Bronchial epithelial cell (primary cell): ENCODE measurements at regions not wholly inside any gene's neighbourhood (a gene's known extent, or its start where the extent isn't known, plus 50 kb on each side); places are given as distances from the start of the nearest gene placed in this dataset.

Source experiments
- DNase-seq: peaks from one replicate; pipeline ENCODE4 v3.0.0-alpha.2; 2010; ENCODE audit warnings: low read depth
- FAIRE-seq: peaks from 2 replicates; lab custom pipeline; 2011; peaks lifted over from hg19 to GRCh38; lab: Jason Lieb, UNC
- H3K27me3 ChIP-seq: 2 replicates; pipeline ENCODE4 v1.5.1; 2011; ENCODE audit warnings: low read length; ENCODE audit not compliant: control insufficient read depth, insufficient read depth
- H3K36me3 ChIP-seq: 2 replicates; pipeline ENCODE4 v1.5.1; 2011; ENCODE audit warnings: low read length; ENCODE audit not compliant: control insufficient read depth, insufficient read depth
- H3K4me3 ChIP-seq: 2 replicates; pipeline ENCODE4 v1.5.1; 2011; ENCODE audit warnings: mild to moderate bottlenecking, low read depth, low read length, control low read depth
- CTCF ChIP-seq: IDR thresholded peaks from 2 replicates; pipeline ENCODE4 v1.5.1; 2011; ENCODE audit warnings: mild to moderate bottlenecking, moderate library complexity, low read length, control low read depth, inconsistent platforms; ENCODE audit not compliant: insufficient read depth, severe bottlenecking

DNA sequence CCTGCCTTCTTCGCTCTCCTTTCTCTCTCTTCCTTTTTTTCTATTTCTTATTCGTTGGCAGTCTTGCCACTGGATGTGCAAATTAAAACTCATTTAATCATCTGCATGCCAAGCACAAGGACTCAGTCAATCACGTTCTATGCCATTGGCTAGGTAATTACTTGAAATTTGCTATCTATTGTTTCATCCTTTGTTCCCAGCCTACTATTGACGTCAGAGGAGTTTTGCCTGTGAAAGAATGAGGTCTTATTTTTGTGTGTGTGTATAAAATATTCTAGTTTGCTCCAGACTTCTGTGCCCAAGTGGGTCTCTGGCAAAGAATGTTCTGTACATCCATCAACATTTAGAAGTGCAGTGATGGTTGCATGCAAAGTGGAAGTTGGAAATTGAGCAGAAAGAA, 132.3 kb upstream of the DOK5 start:
- FAIRE-seq (no peak), DNase-seq (no peak)
- H3K4me3 ChIP-seq, result no peak overlapping the region
- no peaks in the 10 kb centered on the region for H3K36me3 ChIP-seq
- H3K27me3 ChIP-seq, result no peaks in the 10 kb centered on the region
- TF ChIP-seq CTCF, result no peak

GRCh38 chr20:54343634-54344033, 131.8 kb upstream of the DOK5 start:
- DNase-seq (no peak), FAIRE-seq (no peak)
- Histone ChIP-seq H3K4me3 (no peak overlapping the region), H3K27me3 (no peaks in the 10 kb centered on the region), H3K36me3 (no peaks in the 10 kb centered on the region)
- TF ChIP-seq CTCF, result no peak

DNA sequence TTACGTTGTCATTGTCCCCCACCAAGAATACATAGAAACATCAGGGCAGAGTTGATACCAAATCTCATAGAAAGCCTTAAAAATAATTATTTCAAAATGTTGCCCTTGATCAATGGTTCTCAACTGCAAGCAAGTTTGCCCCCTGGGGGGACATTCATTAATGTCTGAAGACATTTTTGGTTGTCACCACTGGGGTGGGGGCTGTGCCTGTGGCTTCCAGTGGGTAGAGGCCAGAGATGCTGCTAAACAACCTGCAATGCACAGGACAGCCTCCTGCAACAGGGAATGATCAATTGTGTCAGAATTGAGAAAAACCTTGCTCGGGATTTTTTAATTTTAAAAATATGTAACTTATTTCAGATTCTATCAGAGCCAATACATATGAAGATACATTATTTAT, 130.6 kb upstream of the DOK5 start:
- FAIRE-seq, result no peak
- no peak for TF ChIP-seq CTCF
- no peak for DNase-seq
- Histone ChIP-seq H3K27me3 (no peaks in the 10 kb centered on the region), H3K36me3 (no peaks in the 10 kb centered on the region), H3K4me3 (no peak overlapping the region)

DNA sequence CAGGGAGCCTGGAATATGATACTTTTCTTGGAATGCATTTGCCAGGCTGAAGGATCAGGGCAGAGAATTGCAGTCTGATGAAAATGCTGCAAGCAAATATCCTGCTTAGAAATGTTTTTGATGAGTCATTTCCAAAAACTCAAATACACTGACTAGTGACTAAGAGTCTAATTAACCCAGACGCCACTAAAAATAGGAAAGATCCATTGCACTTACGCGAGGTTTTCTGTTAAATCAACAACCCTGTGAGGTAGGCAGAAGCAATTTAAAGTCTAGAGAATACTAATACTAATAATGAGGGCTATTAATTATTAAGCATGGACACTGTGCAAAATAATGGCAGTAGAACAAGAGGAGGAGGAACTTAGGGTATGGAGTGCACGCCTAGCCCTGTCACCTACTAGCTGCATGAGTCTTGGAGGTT, 130.1 kb upstream of the DOK5 start:
- FAIRE-seq, result no peak

GRCh38 chr20:54345821-54346220, 129.6 kb upstream of the DOK5 start:
- DNase-seq (no peak), FAIRE-seq (no peak)
- H3K4me3 ChIP-seq, result no peak overlapping the region

More for the DNA sequence above, 130.1 kb upstream of the DOK5 start:
- Histone ChIP-seq H3K36me3 (no peaks in the 10 kb centered on the region), H3K27me3 (no peaks in the 10 kb centered on the region), H3K4me3 (no peak overlapping the region)
- DNase-seq, result peak; percentile 81
- TF ChIP-seq CTCF, result no peak

More at GRCh38 chr20:54345821-54346220, 129.6 kb upstream of the DOK5 start:
- no peak for TF ChIP-seq CTCF
- H3K36me3 ChIP-seq, result no peaks in the 10 kb centered on the region
- no peaks in the 10 kb centered on the region for H3K27me3 ChIP-seq
